HEK293 (cell line): ENCODE measurements at regions not wholly inside any gene's neighbourhood (a gene's known extent, or its start where the extent isn't known, plus 50 kb on each side); places are given as distances from the start of the nearest gene placed in this dataset.

ENCODE experiments used
- GLIS1 ChIP-seq: fragments of 450-650 bp; formaldehyde crosslinking; IDR thresholded peaks from 2 replicates; pipeline ENCODE4 v1.5.1; 2016; ENCODE audit warnings: missing biosample characterization, missing genetic modification characterization
- ZBTB7A ChIP-seq: fragments of 450-650 bp; formaldehyde crosslinking; IDR thresholded peaks from 2 replicates; pipeline ENCODE4 v1.5.1; 2016; ENCODE audit warnings: low read depth, missing biosample characterization, missing genetic modification characterization
- ZNF19 ChIP-seq: fragments of 450-650 bp; formaldehyde crosslinking; IDR thresholded peaks from 2 replicates; pipeline ENCODE4; 2016; ENCODE audit warnings: missing biosample characterization, missing genetic modification characterization, low read depth
- ZXDB ChIP-seq: fragments of 450-650 bp; formaldehyde crosslinking; IDR thresholded peaks from 2 replicates; pipeline ENCODE4 v1.5.1; 2016; ENCODE audit warnings: missing biosample characterization, missing genetic modification characterization
- TF ChIP-seq, protein P1 (sequence below): fragments of 450-650 bp; formaldehyde crosslinking; IDR thresholded peaks from 2 replicates; pipeline ENCODE4 v1.5.1; 2016; ENCODE audit warnings: missing biosample characterization, missing genetic modification characterization

DNA sequence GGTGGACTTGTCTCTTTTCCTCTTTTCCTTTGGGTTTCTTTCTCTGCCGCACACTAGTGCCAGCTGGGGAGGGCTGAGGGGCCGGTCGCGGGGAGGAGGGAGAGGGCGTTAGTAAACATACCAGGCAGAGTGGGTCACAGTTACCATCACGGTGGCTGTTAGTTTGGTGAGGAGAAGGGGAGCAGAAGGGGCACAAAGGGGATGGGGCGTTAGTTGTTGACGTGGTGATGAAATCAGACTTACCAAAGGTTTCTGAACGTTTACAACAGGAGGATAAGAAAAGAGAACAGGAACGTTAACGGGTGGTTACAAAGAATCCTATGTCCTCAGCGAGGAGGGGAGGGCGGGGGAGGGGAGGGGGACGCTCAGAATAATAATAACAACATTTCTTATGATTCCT lies 77.9 kb downstream of the PTPRS start:
- TF ChIP-seq, protein P1, sequence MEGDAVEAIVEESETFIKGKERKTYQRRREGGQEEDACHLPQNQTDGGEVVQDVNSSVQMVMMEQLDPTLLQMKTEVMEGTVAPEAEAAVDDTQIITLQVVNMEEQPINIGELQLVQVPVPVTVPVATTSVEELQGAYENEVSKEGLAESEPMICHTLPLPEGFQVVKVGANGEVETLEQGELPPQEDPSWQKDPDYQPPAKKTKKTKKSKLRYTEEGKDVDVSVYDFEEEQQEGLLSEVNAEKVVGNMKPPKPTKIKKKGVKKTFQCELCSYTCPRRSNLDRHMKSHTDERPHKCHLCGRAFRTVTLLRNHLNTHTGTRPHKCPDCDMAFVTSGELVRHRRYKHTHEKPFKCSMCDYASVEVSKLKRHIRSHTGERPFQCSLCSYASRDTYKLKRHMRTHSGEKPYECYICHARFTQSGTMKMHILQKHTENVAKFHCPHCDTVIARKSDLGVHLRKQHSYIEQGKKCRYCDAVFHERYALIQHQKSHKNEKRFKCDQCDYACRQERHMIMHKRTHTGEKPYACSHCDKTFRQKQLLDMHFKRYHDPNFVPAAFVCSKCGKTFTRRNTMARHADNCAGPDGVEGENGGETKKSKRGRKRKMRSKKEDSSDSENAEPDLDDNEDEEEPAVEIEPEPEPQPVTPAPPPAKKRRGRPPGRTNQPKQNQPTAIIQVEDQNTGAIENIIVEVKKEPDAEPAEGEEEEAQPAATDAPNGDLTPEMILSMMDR (tag by site-specific recombination) = no peak
- TF ChIP-seq GLIS1 (no peak), ZNF19 (tag by site-specific recombination) (no peak), ZBTB7A (tag by site-specific recombination) (no peak), ZXDB (no peak)
